IMR-90 (cell line): ENCODE measurements at regions not wholly inside any gene's neighbourhood (a gene's known extent, or its start where the extent isn't known, plus 50 kb on each side); places are given as distances from the start of the nearest gene placed in this dataset.

Source experiments
- ATAC-seq: fragments of 200-7000 bp; cut with Tn5 transposase; 2 replicates; pipeline ENCODE4 v1.9.1; 2020; ENCODE audit warnings: low read depth, mild to moderate bottlenecking, moderate library complexity
- BruUV-seq: library from RNA; stranded (reverse); fragments of 400-500 nt; replicated peaks from 2 replicates; lab custom pipeline; 2021; lab: Mats Ljungman, UMichigan
- CTCF ChIA-PET: fragments of 300-600 bp; formaldehyde crosslinking; extraction: SDS; loops from one replicate; lab custom pipeline; 2021; ENCODE audit warnings: antibody characterized with exemption; lab: Yijun Ruan, JAX
- POLR2A ChIA-PET: fragments of 300-600 bp; sonication (Branson Sonifier 250); formaldehyde crosslinking; loops from one replicate; lab custom pipeline; 2022; ENCODE audit warnings: antibody characterized with exemption; ENCODE audit not compliant: unreplicated experiment; lab: Charles Lee
- DNase-seq: peaks from one replicate; pipeline ENCODE4 v3.0.0; 2013
- H2AFZ ChIP-seq: replicated peaks from 2 replicates; pipeline ENCODE3; 2013; ENCODE audit warnings: low read length, mild to moderate bottlenecking; ENCODE audit not compliant: poor library complexity
- H2AK5ac ChIP-seq: 2 replicates; pipeline ENCODE4 v1.6.1; 2013; ENCODE audit warnings: low read depth, low read length, inconsistent platforms
- H2AK9ac ChIP-seq: replicated peaks from 2 replicates; pipeline ENCODE3; 2013; ENCODE audit warnings: mild to moderate bottlenecking, low read depth, low read length, moderate library complexity; ENCODE audit not compliant: poor library complexity
- H2BK120ac ChIP-seq: 2 replicates; pipeline ENCODE4 v1.6.1; 2013; ENCODE audit warnings: low read depth, low read length, inconsistent platforms
- H2BK15ac ChIP-seq: 3 replicates; pipeline ENCODE4 v1.6.1; 2013; ENCODE audit warnings: low read depth, low read length, inconsistent platforms
- H2BK20ac ChIP-seq: 2 replicates; pipeline ENCODE4 v1.6.1; 2013; ENCODE audit warnings: low read depth, mild to moderate bottlenecking, inconsistent platforms, low read length, moderate library complexity
- H2BK5ac ChIP-seq: 2 replicates; pipeline ENCODE4 v1.6.1; 2013; ENCODE audit warnings: mild to moderate bottlenecking, low read depth, low read length, inconsistent platforms; ENCODE audit not compliant: poor library complexity, severe bottlenecking
- H3K14ac ChIP-seq: replicated peaks from 2 replicates; pipeline ENCODE4 v1.6.1; 2013; ENCODE audit warnings: low read depth, low read length, inconsistent platforms
- H3K18ac ChIP-seq: 2 replicates; pipeline ENCODE4 v1.6.1; 2013; ENCODE audit warnings: low read depth, low read length, control low read depth
- H3K23ac ChIP-seq: 2 replicates; pipeline ENCODE4 v1.6.1; 2013; ENCODE audit warnings: low read depth, low read length, inconsistent platforms
- H3K27ac ChIP-seq: 2 replicates; pipeline ENCODE4 v1.5.1; 2013; ENCODE audit warnings: mild to moderate bottlenecking, control low read depth, low read length; ENCODE audit not compliant: insufficient read depth
- H3K27me3 ChIP-seq: 2 replicates; pipeline ENCODE4 v1.6.1; 2013; ENCODE audit warnings: low read length; ENCODE audit not compliant: control insufficient read depth, insufficient read depth
- H3K36me3 ChIP-seq: 2 replicates; pipeline ENCODE4 v1.6.1; 2013; ENCODE audit warnings: low read length, mixed read lengths; ENCODE audit not compliant: control insufficient read depth, insufficient read depth
- H3K4ac ChIP-seq: 2 replicates; pipeline ENCODE4 v1.6.1; 2013; ENCODE audit warnings: low read depth, low read length, inconsistent platforms
- H3K4me1 ChIP-seq: 2 replicates; pipeline ENCODE4 v1.6.1; 2013; ENCODE audit warnings: low read length, mixed read lengths; ENCODE audit not compliant: control insufficient read depth, insufficient read depth
- H3K4me2 ChIP-seq: 2 replicates; pipeline ENCODE4 v1.6.1; 2013; ENCODE audit warnings: low read depth, mild to moderate bottlenecking, control low read depth, low read length, moderate library complexity
- H3K4me3 ChIP-seq: 2 replicates; pipeline ENCODE4 v1.5.1; 2013; ENCODE audit warnings: low read depth, mild to moderate bottlenecking, control low read depth, low read length, moderate library complexity; ENCODE audit not compliant: insufficient read depth
- H3K56ac ChIP-seq: 2 replicates; pipeline ENCODE4 v1.6.1; 2013; ENCODE audit warnings: low read length, inconsistent platforms; ENCODE audit not compliant: insufficient read depth; ENCODE audit errors: extremely low read depth
- H3K79me1 ChIP-seq, 2 experiments: 2 replicates each; pipeline ENCODE4 v1.6.1; 2013; ENCODE audit warnings: low read length in 2 of 2, inconsistent platforms in 1 of 2, low read depth in 1 of 2
- H3K9ac ChIP-seq: 2 replicates; pipeline ENCODE4 v1.6.1; 2013; ENCODE audit warnings: low read depth, low read length, control low read depth
- H3K9me1 ChIP-seq: 2 replicates; pipeline ENCODE4 v1.6.1; 2013; ENCODE audit warnings: low read length, inconsistent platforms; ENCODE audit not compliant: insufficient read depth
- H3K9me3 ChIP-seq: 2 replicates; pipeline ENCODE4 v1.6.1; 2013; ENCODE audit warnings: low read length; ENCODE audit not compliant: control insufficient read depth, insufficient read depth
- H4K20me1 ChIP-seq: 2 replicates; pipeline ENCODE4 v1.6.1; 2013; ENCODE audit warnings: low read length, inconsistent platforms; ENCODE audit not compliant: insufficient read depth
- H4K5ac ChIP-seq: 2 replicates; pipeline ENCODE4 v1.6.1; 2013; ENCODE audit warnings: mild to moderate bottlenecking, low read depth, low read length, control low read depth
- H4K8ac ChIP-seq, 2 experiments: 2 replicates each; pipeline ENCODE4 v1.6.1; 2013; ENCODE audit warnings: low read depth in 2 of 2, low read length in 2 of 2, control low read depth in 1 of 2, inconsistent platforms in 1 of 2
- H4K91ac ChIP-seq: 2 replicates; pipeline ENCODE4 v1.6.1; 2013; ENCODE audit warnings: low read depth, low read length, inconsistent platforms; ENCODE audit not compliant: insufficient read depth
- BHLHE40 ChIP-seq: fragments of 150-350 bp; IDR thresholded peaks from 2 replicates; pipeline ENCODE4 v1.6.1; 2016; ENCODE audit warnings: mild to moderate bottlenecking, low read depth, low read length
- CEBPB ChIP-seq: IDR thresholded peaks from 2 replicates; pipeline ENCODE4 v1.6.1; 2012; ENCODE audit warnings: low read depth, low read length, improper control_type of control experiment
- CHD1 ChIP-seq: IDR thresholded peaks from 2 replicates; pipeline ENCODE4 v1.6.1; 2012; ENCODE audit warnings: low read depth, low read length, improper control_type of control experiment
- CTCF ChIP-seq: conservative IDR thresholded peaks from 2 replicates; pipeline ENCODE4 v1.5.1; 2012; ENCODE audit warnings: mild to moderate bottlenecking, low read depth, low read length, improper control_type of control experiment
- ELK1 ChIP-seq: fragments of 150-350 bp; IDR thresholded peaks from 2 replicates; pipeline ENCODE4 v1.6.1; 2016; ENCODE audit warnings: low read depth, mild to moderate bottlenecking, low read length, moderate library complexity, borderline replicate concordance
- FOS ChIP-seq: fragments of 150-350 bp; IDR thresholded peaks from 2 replicates; pipeline ENCODE4 v1.6.1; 2016; ENCODE audit warnings: low read depth, low read length
- MAFK ChIP-seq: IDR thresholded peaks from 2 replicates; pipeline ENCODE4 v1.6.1; 2012; ENCODE audit warnings: low read depth, low read length, improper control_type of control experiment
- MAZ ChIP-seq: IDR thresholded peaks from 2 replicates; pipeline ENCODE4 v1.6.1; 2012; ENCODE audit warnings: low read depth, mild to moderate bottlenecking, low read length, improper control_type of control experiment, moderate library complexity, borderline replicate concordance
- MXI1 ChIP-seq: IDR thresholded peaks from 2 replicates; pipeline ENCODE4 v1.6.1; 2012; ENCODE audit warnings: low read depth, mild to moderate bottlenecking, low read length, moderate library complexity, borderline replicate concordance
- NFE2L2 ChIP-seq: fragments of 150-350 bp; IDR thresholded peaks from 2 replicates; pipeline ENCODE4 v1.6.1; 2016; ENCODE audit warnings: low read depth, mild to moderate bottlenecking, low read length
- POLR2A ChIP-seq: IDR thresholded peaks from 2 replicates; pipeline ENCODE4 v1.6.1; 2012; ENCODE audit warnings: mild to moderate bottlenecking, low read depth, low read length
- RAD21 ChIP-seq: IDR thresholded peaks from 2 replicates; pipeline ENCODE4 v1.6.1; 2012; ENCODE audit warnings: low read length, improper control_type of control experiment
- RCOR1 ChIP-seq: IDR thresholded peaks from 2 replicates; pipeline ENCODE4 v1.6.1; 2012; ENCODE audit warnings: mild to moderate bottlenecking, low read length, improper control_type of control experiment; ENCODE audit not compliant: insufficient replicate concordance
- RFX5 ChIP-seq: IDR thresholded peaks from 2 replicates; pipeline ENCODE4 v1.8.0; 2012; ENCODE audit warnings: low read depth, mild to moderate bottlenecking, low read length, moderate library complexity
- SMC3 ChIP-seq: fragments of 150-350 bp; IDR thresholded peaks from 2 replicates; pipeline ENCODE4 v1.6.1; 2016; ENCODE audit warnings: low read depth, mild to moderate bottlenecking, antibody characterized with exemption, low read length, moderate library complexity
- USF2 ChIP-seq: fragments of 150-350 bp; IDR thresholded peaks from 2 replicates; pipeline ENCODE4 v1.6.1; 2017; ENCODE audit warnings: mild to moderate bottlenecking, antibody characterized with exemption, low read length, low read depth
- WGBS, 2 experiments: methylation state at CpG; one replicate each; pipeline versions ENCODE4 v1.1.5 to v1.1.7; 2013; ENCODE audit warnings: missing lambda C conversion rate in 2 of 2; ENCODE audit not compliant: insufficient read length in 1 of 2; ENCODE audit errors: extremely low coverage in 2 of 2; 5-methylcytosine and 5-hydroxymethylcytosine counted together
- dilution Hi-C: fragments of 300-500 bp; cut with HindIII; formaldehyde crosslinking; loops from one replicate; pipeline ENCODE4 v1.14.3; 2018; ENCODE audit warnings: low sequenced_read_pairs; ENCODE audit not compliant: unreplicated experiment
- in situ Hi-C: fragments of 300-500 bp; cut with MboI; formaldehyde crosslinking; loops from 3 replicates; pipeline ENCODE4 v1.14.3; 2019; ENCODE audit warnings: low sequenced_read_pairs, inconsistent platforms, mixed read lengths
- intact Hi-C: fragments of 100-400 bp; cut with micrococcal nuclease; formaldehyde crosslinking; loops from 2 replicates; pipeline ENCODE4 v1.10.0; 2022

GRCh38 chrX:43255596-43255995 is 400.5 kb upstream of the MAOA start:
- no peak overlapping the region for H3K4me2 ChIP-seq
- ATAC-seq (no peak), DNase-seq (no peak)
- no peaks in the 10 kb centered on the region for H3K4me1 ChIP-seq
- no peaks in the 10 kb centered on the region for H3K36me3 ChIP-seq
- no peak overlapping the region for H3K23ac ChIP-seq
- H2BK120ac ChIP-seq, result no peak overlapping the region
- no peaks in the 10 kb centered on the region for H4K20me1 ChIP-seq
- H2AFZ ChIP-seq, result no peak overlapping the region
- H2BK5ac ChIP-seq, result no peak overlapping the region
- no TSS peak for BruUV-seq
- no peak overlapping the region for H3K4me3 ChIP-seq
- dilution Hi-C loops (no loop called here), in situ Hi-C loops (no loop called here), intact Hi-C loops (no loop called here)
- no peak for TF ChIP-seq CTCF
- TF ChIP-seq CEBPB, result no peak
- no peak for TF ChIP-seq BHLHE40
- TF ChIP-seq RCOR1, result no peak
- no peak for TF ChIP-seq RFX5
- TF ChIP-seq MAFK, result no peak
- TF ChIP-seq MAZ, result no peak
- no peak for TF ChIP-seq CHD1
- no peak for TF ChIP-seq MXI1
- no peak for TF ChIP-seq RAD21
- TF ChIP-seq POLR2A, result no peak
- TF ChIP-seq ELK1, result no peak
- TF ChIP-seq FOS, result no peak
- TF ChIP-seq SMC3, result no peak
- no peak for TF ChIP-seq USF2
- TF ChIP-seq NFE2L2, result no peak
- H4K5ac ChIP-seq, result no peak overlapping the region
- H3K9me3 ChIP-seq, result 0 out of 2 replicates have a peak, but pooled peaks cover 2% of the 10 kb centered on the region
- H3K9me1 ChIP-seq, result no peaks in the 10 kb centered on the region
- H3K18ac ChIP-seq, result no peak overlapping the region
- H3K27me3 ChIP-seq, result no peaks in the 10 kb centered on the region; the same call in 1 of the 2 replicates
- no peaks in the 10 kb centered on the region for H3K79me1 ChIP-seq
- H2AK5ac ChIP-seq, result no peak overlapping the region
- POLR2A ChIA-PET, result no interaction called here
- H4K91ac ChIP-seq, result no peak overlapping the region
- H3K4ac ChIP-seq, result no peak overlapping the region
- H3K56ac ChIP-seq, result no peak overlapping the region
- no peak overlapping the region for H3K27ac ChIP-seq
- no peak overlapping the region for H3K9ac ChIP-seq
- no peak overlapping the region for H2AK9ac ChIP-seq
- H4K8ac ChIP-seq, result no peak overlapping the region
- CTCF ChIA-PET, result no interaction called here
- H3K14ac ChIP-seq, result no peak overlapping the region
- no CpG with 5 or more reads among the region's 1 CpG for WGBS, 2 experiments
- H2BK20ac ChIP-seq, result no peak overlapping the region
- H2BK15ac ChIP-seq, result no peak overlapping the region
